HEK293 (cell line): ENCODE measurements at regions not wholly inside any gene's neighbourhood (a gene's known extent, or its start where the extent isn't known, plus 50 kb on each side); places are given as distances from the start of the nearest gene placed in this dataset.

Experiments used
- ZNF677 ChIP-seq: fragments of 450-650 bp; IDR thresholded peaks from 2 replicates; pipeline ENCODE4 v1.5.0; 2018; ENCODE audit warnings: missing biosample characterization, mild to moderate bottlenecking, missing genetic modification characterization, moderate library complexity
- TF ChIP-seq, protein P1 (sequence below): fragments of 450-650 bp; formaldehyde crosslinking; IDR thresholded peaks from 2 replicates; pipeline ENCODE4 v1.5.1; 2016; ENCODE audit warnings: missing biosample characterization, missing genetic modification characterization

DNA sequence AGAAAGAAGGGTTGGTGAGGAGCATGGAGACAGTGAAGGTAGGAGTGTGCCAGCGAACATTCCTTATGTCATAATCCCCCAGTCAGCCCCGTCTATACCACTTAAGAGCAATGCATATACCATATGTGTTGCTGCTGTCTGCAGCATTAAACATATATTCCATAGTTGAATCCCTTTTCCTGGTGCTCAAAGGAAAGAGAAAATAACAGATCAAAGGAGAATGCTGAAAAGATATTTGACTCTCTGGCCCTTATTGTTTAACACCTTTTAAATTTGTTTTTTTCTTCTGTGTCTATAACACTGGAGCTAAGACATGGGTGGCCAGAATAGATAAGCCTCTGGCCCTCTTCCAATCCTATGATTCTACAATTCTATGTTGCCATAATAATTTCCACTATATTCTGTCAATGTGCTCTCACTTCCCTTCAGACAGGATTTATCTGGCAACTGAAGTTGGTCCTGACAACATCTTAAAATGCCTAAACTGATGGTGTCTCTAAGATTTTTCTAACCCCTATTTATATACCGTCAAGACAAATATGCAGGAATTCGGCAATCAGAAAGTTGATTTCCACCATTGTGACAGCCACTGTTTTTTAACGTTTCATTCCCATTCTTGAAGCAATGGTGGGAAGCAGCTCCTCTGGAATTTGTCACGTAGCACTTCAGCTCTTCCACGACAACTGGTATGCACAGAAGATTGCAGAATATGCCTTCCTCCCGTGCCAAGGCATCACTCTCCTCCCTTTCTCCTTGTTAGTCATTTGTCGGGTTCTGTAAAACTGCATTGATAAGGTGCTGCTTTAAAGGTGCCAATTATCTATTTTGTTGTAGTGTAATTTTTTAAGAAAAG, 204.7 kb downstream of the BCAT1 start:
- TF ChIP-seq, protein P1, sequence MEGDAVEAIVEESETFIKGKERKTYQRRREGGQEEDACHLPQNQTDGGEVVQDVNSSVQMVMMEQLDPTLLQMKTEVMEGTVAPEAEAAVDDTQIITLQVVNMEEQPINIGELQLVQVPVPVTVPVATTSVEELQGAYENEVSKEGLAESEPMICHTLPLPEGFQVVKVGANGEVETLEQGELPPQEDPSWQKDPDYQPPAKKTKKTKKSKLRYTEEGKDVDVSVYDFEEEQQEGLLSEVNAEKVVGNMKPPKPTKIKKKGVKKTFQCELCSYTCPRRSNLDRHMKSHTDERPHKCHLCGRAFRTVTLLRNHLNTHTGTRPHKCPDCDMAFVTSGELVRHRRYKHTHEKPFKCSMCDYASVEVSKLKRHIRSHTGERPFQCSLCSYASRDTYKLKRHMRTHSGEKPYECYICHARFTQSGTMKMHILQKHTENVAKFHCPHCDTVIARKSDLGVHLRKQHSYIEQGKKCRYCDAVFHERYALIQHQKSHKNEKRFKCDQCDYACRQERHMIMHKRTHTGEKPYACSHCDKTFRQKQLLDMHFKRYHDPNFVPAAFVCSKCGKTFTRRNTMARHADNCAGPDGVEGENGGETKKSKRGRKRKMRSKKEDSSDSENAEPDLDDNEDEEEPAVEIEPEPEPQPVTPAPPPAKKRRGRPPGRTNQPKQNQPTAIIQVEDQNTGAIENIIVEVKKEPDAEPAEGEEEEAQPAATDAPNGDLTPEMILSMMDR (tag by site-specific recombination), result no peak
- TF ChIP-seq ZNF677, result no peak
